ENCODE measurements at regions not wholly inside any gene's neighbourhood (a gene's known extent, or its start where the extent isn't known, plus 50 kb on each side); places are given as distances from the start of the nearest gene placed in this dataset.
"Not testable (repeated sequence)": the region's sequence is repeated elsewhere in the genome, so short reads cannot be mapped to it uniquely, and the experiment has no call there.

DNA sequence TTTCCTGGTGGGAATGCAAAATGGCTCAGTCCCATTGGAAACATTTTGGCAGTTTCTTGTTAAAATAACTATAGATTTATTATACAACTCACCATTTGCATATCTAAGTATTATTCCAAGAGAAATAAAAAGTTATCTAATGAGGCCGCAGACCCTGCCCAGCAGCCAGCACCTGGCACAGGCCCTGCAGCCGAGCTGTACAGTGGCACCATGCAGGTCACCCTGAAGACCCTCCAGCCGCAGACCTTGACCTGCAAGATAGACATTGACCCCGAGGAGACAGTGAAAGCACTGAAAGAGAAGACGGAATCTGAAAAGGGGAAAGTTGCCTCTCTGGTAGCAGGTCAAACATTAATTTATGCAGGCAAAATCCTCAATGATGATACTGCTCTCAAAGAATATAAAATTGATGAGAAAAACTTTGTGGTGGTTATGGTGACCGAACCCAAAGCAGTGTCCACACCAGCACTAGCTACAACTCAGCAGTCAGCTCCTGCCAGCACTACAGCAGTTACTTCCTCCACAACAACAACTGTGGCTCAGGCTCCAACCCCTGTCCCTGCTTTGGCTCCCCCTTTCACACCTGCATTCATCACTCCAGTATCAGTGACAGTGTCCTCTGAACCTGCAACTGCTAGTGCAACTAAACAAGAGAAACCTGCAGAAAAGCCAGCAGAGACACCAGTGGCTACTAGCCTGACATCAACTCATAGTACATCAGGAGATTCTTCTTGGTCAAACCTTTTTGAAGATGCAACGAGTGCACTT is 113.5 kb upstream of the SATB1 start:
- no peak for DNase-seq (ENCODE audit: low spot score)

GRCh38 chr3:18533039-18533438 is 107.9 kb upstream of the SATB1 start:
- DNase-seq (ENCODE audit: low spot score): no peak

DNA sequence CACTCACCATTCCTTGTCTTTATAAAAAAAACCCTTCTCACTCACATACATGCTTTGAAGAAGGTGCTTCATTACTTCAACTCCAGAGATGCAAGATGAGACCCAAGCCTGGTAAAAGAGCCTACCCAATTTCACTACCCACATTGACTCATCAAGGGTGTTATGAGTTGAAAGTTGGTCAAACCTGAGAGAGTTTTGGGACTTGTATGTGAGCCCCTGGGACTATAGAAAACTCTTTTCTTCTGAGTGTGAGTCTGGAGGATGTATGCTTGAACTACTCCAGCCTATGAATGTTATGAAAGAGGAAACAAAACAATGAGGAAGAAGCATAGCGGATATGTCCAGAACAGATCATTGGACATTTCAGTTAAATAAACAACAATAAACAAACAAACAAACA is 106.5 kb upstream of the SATB1 start:
- DNase-seq (ENCODE audit: low spot score): no peak

DNA sequence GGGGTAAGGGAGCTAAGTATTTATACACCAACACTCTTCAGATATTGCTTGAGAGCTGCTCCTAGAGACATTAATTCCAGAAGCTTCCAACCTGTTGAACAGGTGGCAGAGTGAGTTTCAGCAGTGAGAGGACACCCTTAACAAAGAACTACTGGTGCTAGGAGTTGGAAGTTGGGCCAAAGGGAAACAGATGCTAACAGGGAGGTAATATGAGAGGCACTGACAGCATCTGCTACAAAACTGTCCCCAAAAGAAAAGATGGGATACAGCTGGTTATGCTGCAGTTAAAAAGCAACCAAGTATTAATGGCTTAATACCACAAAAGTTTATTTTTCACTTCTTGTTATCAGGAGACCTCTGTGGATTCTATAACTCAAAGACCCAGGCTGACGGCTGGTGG is 104.5 kb upstream of the SATB1 start:
- DNase-seq (ENCODE audit: low spot score): no peak

GRCh38 chr3:18527691-18528090 is 102.6 kb upstream of the SATB1 start:
- DNase-seq (ENCODE audit: low spot score): no peak

- no peak for DNase-seq (ENCODE audit: low spot score)
These were observed 101.5 kb upstream of the SATB1 start for GRCh38 chr3:18526667-18527066.

DNA sequence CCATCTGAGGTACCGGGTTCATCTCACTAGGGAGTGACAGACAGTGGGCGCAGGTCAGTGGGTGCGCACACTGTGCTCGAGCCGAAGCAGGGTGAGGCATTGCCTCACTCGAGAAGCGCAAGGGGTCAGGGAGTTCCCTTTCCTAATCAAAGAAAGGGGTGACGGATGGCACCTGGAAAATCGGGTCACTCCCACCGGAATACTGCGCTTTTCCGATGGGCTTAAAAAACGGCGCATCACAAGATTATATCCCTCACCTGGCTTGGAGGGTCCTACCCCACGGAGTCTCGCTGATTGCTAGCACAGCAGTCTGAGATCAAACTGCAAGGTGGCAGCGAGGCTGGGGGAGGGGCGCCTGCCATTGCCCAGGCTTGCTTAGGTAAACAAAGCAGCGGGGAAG is 91.0 kb upstream of the SATB1 start:
- not testable (repeated sequence) for DNase-seq (ENCODE audit: low spot score)

- DNase-seq (ENCODE audit: low spot score): no peak
These were observed 88.0 kb upstream of the SATB1 start for GRCh38 chr3:18513091-18513490.

DNA sequence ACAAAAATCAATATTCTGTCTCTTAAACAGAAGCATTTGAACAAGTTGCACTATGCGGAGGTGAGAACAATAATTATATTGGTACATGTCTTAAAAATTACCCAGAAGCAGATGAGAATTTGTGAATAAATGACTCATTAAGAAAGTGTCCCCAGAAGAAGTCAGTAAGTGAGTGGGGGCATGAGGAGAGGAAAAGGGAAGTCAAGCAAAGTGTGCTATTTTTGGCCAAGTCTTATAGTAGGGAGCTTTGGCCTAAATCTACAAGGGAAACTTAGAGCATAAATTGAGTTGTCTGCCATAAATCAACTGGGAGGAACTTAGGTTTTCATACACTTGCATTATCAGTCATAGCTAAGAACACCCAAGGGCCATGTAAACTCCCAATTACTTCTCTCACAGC is 86.9 kb upstream of the SATB1 start:
- DNase-seq (ENCODE audit: low spot score): no peak

GRCh38 chr3:18510947-18511346 is 85.8 kb upstream of the SATB1 start:
- DNase-seq (ENCODE audit: low spot score): no peak

DNA sequence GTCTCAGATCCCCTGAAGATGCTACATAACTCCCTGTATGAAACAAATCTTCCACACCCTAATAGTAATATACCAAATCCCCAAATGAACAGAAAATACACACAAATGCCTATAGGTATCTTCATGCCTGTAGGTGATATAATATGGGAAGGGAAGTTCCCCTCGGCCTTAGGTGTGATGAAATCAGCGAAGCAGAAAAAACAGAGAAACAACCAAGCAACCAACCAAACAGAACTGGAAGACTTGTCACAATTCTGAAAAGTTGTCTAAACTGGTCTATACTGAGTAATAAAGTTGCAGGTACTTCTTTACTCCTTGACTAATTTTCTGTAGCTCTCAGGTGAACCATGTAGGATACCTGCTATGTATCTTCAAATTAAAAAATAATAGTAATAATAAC is 82.2 kb upstream of the SATB1 start:
- no peak for DNase-seq (ENCODE audit: low spot score)

DNA sequence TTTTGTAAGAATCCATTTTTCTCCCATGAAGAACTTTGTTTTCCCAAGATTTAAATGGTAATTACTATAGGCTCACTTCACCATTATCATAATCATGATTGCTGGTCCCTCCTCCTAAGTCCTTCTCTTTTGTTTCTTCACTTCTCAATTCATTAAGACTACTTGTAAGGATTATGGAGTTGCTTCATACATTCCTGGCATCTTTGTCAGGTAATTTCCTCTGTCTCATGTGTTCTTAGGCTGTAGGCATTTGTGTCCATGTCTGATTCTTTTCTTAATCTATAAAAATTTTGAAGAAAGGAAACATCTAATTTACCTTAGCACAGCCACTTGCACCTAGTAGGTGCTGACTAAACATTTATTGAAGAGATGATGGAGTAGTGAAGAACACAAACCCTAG is 79.9 kb upstream of the SATB1 start:
- DNase-seq (ENCODE audit: low spot score): no peak

GRCh38 chr3:18501679-18502343 is 76.7 kb upstream of the SATB1 start:
- no peak for DNase-seq (ENCODE audit: low spot score)

GRCh38 chr3:18500322-18500721 is 75.2 kb upstream of the SATB1 start:
- DNase-seq (ENCODE audit: low spot score): no peak

GRCh38 chr3:18499301-18499700 is 74.2 kb upstream of the SATB1 start:
- no peak for DNase-seq (ENCODE audit: low spot score)

DNA sequence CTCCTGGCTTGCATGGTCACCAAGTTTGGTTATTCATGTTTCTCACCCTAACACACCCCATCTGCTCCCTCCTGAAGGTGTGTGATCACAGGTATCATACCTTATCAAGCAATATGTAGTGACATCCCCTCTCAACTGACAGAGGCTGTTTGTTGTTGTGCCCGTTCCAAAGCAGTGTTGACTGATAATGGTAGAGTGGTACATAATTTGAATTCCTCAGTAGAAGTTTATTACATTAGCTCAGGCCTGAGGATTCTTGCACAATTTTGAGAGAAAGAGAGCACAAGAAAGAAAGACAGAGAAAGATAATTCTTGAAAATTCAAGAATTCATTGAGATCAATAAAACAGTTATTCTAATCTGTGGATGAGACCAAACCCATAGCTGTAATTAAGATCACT is 69.1 kb upstream of the SATB1 start:
- DNase-seq (ENCODE audit: low spot score): no peak

- no peak for DNase-seq (ENCODE audit: low spot score)
These were observed 64.8 kb upstream of the SATB1 start for GRCh38 chr3:18489939-18490338.

DNA sequence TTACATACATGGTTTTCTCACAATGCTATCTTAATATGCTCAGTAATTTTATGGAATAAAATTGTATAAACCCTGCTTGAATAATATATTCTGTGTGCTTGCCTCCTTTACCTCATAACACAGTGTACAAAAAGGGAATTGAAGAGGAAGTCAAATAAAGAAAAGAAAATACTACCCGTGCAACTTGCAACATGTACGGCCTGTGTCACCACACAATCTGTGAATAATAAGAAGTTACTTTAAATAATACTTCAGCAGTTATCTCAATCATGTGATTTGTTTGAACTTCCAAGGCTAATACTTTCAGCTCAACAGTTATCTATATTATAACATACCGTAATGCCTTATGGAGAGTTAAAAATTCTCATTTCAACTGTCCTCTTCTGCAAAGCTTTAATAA is 58.1 kb upstream of the SATB1 start:
- DNase-seq (ENCODE audit: low spot score): no peak

- DNase-seq (ENCODE audit: low spot score): no peak
These were observed 56.9 kb upstream of the SATB1 start for GRCh38 chr3:18481946-18482548.

DNA sequence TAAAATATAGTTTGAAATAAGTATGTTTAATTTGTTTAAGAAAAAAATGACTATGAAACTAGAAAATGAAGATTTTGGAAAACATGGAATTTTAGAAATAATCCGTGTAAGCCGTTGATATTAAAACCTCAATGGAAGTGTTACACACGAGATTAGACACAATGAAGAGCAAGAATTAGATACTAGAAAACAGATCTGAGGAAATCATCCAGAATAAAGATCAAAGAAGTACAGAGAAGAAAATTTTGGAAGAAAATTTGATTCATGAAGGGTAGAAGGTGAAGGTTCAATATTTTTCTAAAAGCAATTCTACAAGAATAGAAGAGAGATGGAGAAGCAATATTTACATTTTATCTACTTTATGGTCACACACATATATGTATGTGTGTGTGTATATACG is 52.5 kb upstream of the SATB1 start:
- no peak for DNase-seq (ENCODE audit: low spot score)
